Calu3 (cell line): ENCODE measurements at regions not wholly inside any gene's neighbourhood (a gene's known extent, or its start where the extent isn't known, plus 50 kb on each side); places are given as distances from the start of the nearest gene placed in this dataset.

Experiments used
- BruUV-seq: library from RNA; stranded (reverse); fragments of 400-500 nt; replicated peaks from 2 replicates; lab custom pipeline; 2021; lab: Mats Ljungman, UMichigan
- CTCF ChIA-PET: fragments of 300-600 bp; sonication (Branson Sonifier 250); formaldehyde crosslinking; loops from one replicate; lab custom pipeline; 2022; ENCODE audit warnings: antibody characterized with exemption; lab: Charles Lee
- DNase-seq: peaks from one replicate; pipeline ENCODE4 v3.0.0; 2022
- H3K27ac Mint-ChIP-seq: one replicate; pipeline ENCODE4 v1.8.0; 2022; ENCODE audit warnings: mixed read lengths; ENCODE audit not compliant: unreplicated experiment
- H3K27me3 Mint-ChIP-seq: one replicate; pipeline ENCODE4 v1.8.0; 2022; ENCODE audit warnings: mixed read lengths; ENCODE audit not compliant: unreplicated experiment
- H3K36me3 Mint-ChIP-seq: one replicate; pipeline ENCODE4 v1.8.0; 2022; ENCODE audit warnings: mild to moderate bottlenecking, moderate library complexity, mixed read lengths; ENCODE audit not compliant: insufficient read depth, unreplicated experiment
- H3K4me1 Mint-ChIP-seq: one replicate; pipeline ENCODE4 v1.8.0; 2022; ENCODE audit warnings: mild to moderate bottlenecking, low read depth, mixed read lengths; ENCODE audit not compliant: unreplicated experiment
- H3K4me3 Mint-ChIP-seq: one replicate; pipeline ENCODE4 v1.8.0; 2022; ENCODE audit warnings: mild to moderate bottlenecking, low read depth, moderate library complexity, mixed read lengths; ENCODE audit not compliant: unreplicated experiment
- H3K9me3 Mint-ChIP-seq: one replicate; pipeline ENCODE4 v1.8.0; 2022; ENCODE audit warnings: low read depth, mixed read lengths; ENCODE audit not compliant: unreplicated experiment
- intact Hi-C: fragments of 100-400 bp; cut with micrococcal nuclease; formaldehyde crosslinking; loops from one replicate; pipeline ENCODE4 v1.10.0; 2022; ENCODE audit not compliant: unreplicated experiment
- TF ChIP-seq, protein P1 (sequence below): fragments of 200-600 bp; IDR thresholded peaks from one replicate; pipeline ENCODE4 v1.8.0; 2022; ENCODE audit warnings: antibody characterized with exemption; ENCODE audit not compliant: unreplicated experiment

DNA sequence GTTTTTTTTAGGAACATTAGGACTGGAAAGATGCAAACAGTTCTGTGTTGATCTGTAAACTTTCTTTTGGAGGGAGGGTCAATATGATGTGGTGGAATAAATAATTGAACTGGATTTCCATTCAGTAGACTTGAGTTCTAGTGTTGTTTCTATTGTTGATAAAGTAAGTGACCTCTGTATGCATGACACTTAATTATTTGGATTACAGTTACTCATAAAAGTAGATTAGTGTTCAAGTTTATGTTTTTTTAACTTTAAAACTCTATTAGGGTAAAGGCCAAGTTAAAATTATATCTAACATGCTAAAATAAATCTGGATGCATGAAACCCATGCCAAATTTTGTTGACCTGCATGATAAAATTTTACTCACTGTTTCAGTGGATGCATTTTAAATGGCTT, 85.4 kb upstream of the NR3C2 start:
- CTCF ChIA-PET, result no interaction called here
- no peak overlapping the region for H3K4me3 Mint-ChIP-seq
- BruUV-seq, result no TSS peak

DNA sequence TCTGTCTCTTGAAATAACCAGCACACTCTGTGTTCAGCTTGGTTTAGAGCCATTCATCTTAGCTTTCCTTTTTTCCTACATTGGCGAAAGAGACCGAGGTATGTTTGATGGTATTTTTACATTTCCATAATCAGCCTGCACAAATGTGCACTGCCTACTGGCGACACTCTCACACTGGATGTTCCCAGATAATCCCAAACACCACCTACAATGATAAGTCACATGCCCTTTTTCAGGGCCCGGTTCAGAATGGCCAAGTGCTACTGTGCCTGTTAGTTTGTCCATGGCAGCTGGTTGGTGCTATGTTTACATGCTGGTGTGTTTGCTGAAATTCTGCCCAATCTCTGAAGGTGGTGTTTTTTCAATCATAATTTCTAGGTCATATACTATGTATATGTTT, 80.8 kb upstream of the NR3C2 start:
- TF ChIP-seq, protein P1, sequence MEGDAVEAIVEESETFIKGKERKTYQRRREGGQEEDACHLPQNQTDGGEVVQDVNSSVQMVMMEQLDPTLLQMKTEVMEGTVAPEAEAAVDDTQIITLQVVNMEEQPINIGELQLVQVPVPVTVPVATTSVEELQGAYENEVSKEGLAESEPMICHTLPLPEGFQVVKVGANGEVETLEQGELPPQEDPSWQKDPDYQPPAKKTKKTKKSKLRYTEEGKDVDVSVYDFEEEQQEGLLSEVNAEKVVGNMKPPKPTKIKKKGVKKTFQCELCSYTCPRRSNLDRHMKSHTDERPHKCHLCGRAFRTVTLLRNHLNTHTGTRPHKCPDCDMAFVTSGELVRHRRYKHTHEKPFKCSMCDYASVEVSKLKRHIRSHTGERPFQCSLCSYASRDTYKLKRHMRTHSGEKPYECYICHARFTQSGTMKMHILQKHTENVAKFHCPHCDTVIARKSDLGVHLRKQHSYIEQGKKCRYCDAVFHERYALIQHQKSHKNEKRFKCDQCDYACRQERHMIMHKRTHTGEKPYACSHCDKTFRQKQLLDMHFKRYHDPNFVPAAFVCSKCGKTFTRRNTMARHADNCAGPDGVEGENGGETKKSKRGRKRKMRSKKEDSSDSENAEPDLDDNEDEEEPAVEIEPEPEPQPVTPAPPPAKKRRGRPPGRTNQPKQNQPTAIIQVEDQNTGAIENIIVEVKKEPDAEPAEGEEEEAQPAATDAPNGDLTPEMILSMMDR, result no peak
- no peak for DNase-seq
- no peaks in the 10 kb centered on the region for H3K27me3 Mint-ChIP-seq
- H3K27ac Mint-ChIP-seq, result no peak overlapping the region
- no peak overlapping the region for H3K4me3 Mint-ChIP-seq
- H3K4me1 Mint-ChIP-seq, result no peaks in the 10 kb centered on the region
- H3K9me3 Mint-ChIP-seq, result peaks cover 6% of the 10 kb centered on the region
- intact Hi-C loops, result no loop called here
- no TSS peak for BruUV-seq
- CTCF ChIA-PET, result no interaction called here
- no peaks in the 10 kb centered on the region for H3K36me3 Mint-ChIP-seq

More for the DNA sequence above, 85.4 kb upstream of the NR3C2 start:
- H3K9me3 Mint-ChIP-seq, result peaks cover 3% of the 10 kb centered on the region
- H3K36me3 Mint-ChIP-seq, result no peaks in the 10 kb centered on the region
- intact Hi-C loops, result no loop called here
- H3K27me3 Mint-ChIP-seq, result no peaks in the 10 kb centered on the region
- peaks cover 5% of the 10 kb centered on the region for H3K4me1 Mint-ChIP-seq
- H3K27ac Mint-ChIP-seq, result no peak overlapping the region
- DNase-seq, result no peak
- TF ChIP-seq, protein P1, result no peak

DNA sequence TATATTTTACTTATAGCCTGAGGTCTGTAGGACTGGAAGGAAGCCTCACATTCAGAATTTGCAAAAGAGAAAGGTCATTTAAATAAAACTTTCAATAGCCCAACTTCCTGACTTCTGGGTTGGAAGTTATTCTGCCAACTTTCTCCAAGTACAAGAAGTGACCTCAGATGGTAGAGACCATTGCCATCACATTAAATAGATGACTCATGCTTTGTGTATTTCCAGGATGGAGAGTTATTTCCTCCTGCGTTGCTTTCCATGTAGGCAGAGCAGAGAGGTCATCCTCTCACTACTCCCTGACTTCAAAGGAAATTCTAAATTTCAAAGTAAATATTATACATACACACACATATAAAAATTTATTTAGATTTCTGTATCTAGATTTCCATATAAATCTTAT, 73.0 kb upstream of the NR3C2 start:
- Mint-ChIP-seq H3K4me1 (no peaks in the 10 kb centered on the region), H3K27me3 (no peaks in the 10 kb centered on the region), H3K4me3 (no peak overlapping the region), H3K9me3 (peaks cover 4% of the 10 kb centered on the region), H3K36me3 (no peaks in the 10 kb centered on the region), H3K27ac (no peak overlapping the region)
- CTCF ChIA-PET, result no interaction called here
- DNase-seq, result no peak
- no TSS peak for BruUV-seq
- TF ChIP-seq, protein P1, result no peak
- intact Hi-C loops, result no loop called here

DNA sequence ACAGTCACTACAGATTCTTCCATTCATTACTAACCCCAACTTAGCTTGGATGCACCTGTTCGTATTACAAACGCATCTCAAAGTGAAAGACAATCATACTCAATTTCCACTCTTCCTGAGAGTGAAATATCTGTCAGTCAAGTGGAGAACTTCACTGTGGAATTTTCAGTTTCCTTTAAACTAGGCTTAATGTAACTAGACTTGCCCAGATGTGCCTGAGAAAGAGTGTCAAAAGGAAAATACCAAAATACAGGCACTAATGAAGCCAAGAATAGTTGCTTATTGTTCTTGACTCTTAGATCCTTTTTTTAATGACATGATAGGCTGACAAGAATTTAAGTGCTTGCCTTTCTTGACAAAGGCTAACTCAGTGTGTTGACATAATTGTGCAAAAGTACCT, 72.4 kb upstream of the NR3C2 start:
- BruUV-seq, result no TSS peak
- intact Hi-C loops, result no loop called here
- no peaks in the 10 kb centered on the region for H3K27me3 Mint-ChIP-seq
- no peak for DNase-seq
- H3K4me1 Mint-ChIP-seq, result no peaks in the 10 kb centered on the region
- TF ChIP-seq, protein P1, result no peak
- no peaks in the 10 kb centered on the region for H3K36me3 Mint-ChIP-seq
- H3K27ac Mint-ChIP-seq, result no peak overlapping the region
- no peak overlapping the region for H3K4me3 Mint-ChIP-seq
- CTCF ChIA-PET, result no interaction called here
- H3K9me3 Mint-ChIP-seq, result peaks cover 4% of the 10 kb centered on the region
